Endothelial cell of umbilical vein (primary cell): ENCODE measurements at regions not wholly inside any gene's neighbourhood (a gene's known extent, or its start where the extent isn't known, plus 50 kb on each side); places are given as distances from the start of the nearest gene placed in this dataset.

ENCODE experiments used
- BruUV-seq: library from RNA; stranded (reverse); fragments of 400-500 nt; replicated peaks from 2 replicates; lab custom pipeline; 2021; lab: Mats Ljungman, UMichigan
- CTCF ChIA-PET: fragments of 300-600, 350-600 bp; sonication (Branson Sonifier 250); formaldehyde crosslinking; loops from one replicate; lab custom pipeline; 2021; ENCODE audit warnings: antibody characterized with exemption, inconsistent platforms; lab: Charles Lee
- POLR2A ChIA-PET: fragments of 300-600, 350-600 bp; sonication (Branson Sonifier 250); formaldehyde crosslinking; loops from one replicate; lab custom pipeline; 2021; ENCODE audit warnings: antibody characterized with exemption, inconsistent platforms; lab: Charles Lee
- DNase-seq: peaks from one replicate; pipeline ENCODE4 v3.0.0-alpha.2; 2011; ENCODE audit warnings: low read depth, low spot score
- FAIRE-seq: peaks from 2 replicates; lab custom pipeline; 2011; peaks lifted over from hg19 to GRCh38; lab: Jason Lieb, UNC
- H2AFZ ChIP-seq: 2 replicates; pipeline ENCODE4 v1.6.0; 2012; ENCODE audit warnings: low read depth, low read length, control low read depth, inconsistent platforms
- H3K27ac ChIP-seq: 2 replicates; pipeline ENCODE4 v1.5.1; 2011; ENCODE audit warnings: low read depth, mild to moderate bottlenecking, control low read depth, low read length, moderate library complexity; ENCODE audit not compliant: insufficient read depth
- H3K27me3 ChIP-seq, 2 experiments: 2 replicates each; pipeline versions ENCODE4 v1.6.0 to v1.6.1; 2011; ENCODE audit warnings: low read length in 2 of 2, mixed read lengths in 1 of 2; ENCODE audit not compliant: control insufficient read depth in 2 of 2, insufficient read depth in 2 of 2
- H3K36me3 ChIP-seq, 2 experiments: 2 replicates in 1 of 2; 3 replicates in 1 of 2; pipeline ENCODE4 v1.5.1; 2011; ENCODE audit warnings: low read length in 2 of 2, mild to moderate bottlenecking in 1 of 2, moderate library complexity in 1 of 2; ENCODE audit not compliant: control insufficient read depth in 2 of 2, insufficient read depth in 2 of 2; ENCODE audit errors: extremely low read depth in 1 of 2
- H3K4me1 ChIP-seq: 3 replicates; pipeline ENCODE4 v1.5.1; 2011; ENCODE audit warnings: mild to moderate bottlenecking, low read length; ENCODE audit not compliant: control insufficient read depth, insufficient read depth; ENCODE audit errors: extremely low read depth
- H3K4me2 ChIP-seq: 2 replicates; pipeline ENCODE4 v1.6.1; 2011; ENCODE audit warnings: low read length, control low read depth, mixed read lengths; ENCODE audit not compliant: insufficient read depth
- H3K4me3 ChIP-seq, 3 experiments: fragments of 200-600 bp in 1 of 3; sonication (generic), shearing (Covaris generic) in 1 of 3; replicated peaks in 1 of 3; 2 replicates each; pipeline ENCODE4 v1.5.1; 2011 to 2016; ENCODE audit warnings: control low read depth in 3 of 3, low read length in 3 of 3, mild to moderate bottlenecking in 2 of 3, inconsistent platforms in 1 of 3, low read depth in 1 of 3, moderate library complexity in 1 of 3; ENCODE audit not compliant: insufficient read depth in 1 of 3
- H3K79me2 ChIP-seq: 2 replicates; pipeline ENCODE4 v1.6.0; 2012; ENCODE audit warnings: low read length, inconsistent platforms; ENCODE audit not compliant: control insufficient read depth, insufficient read depth
- H3K9ac ChIP-seq: replicated peaks from 2 replicates; pipeline ENCODE3; 2011; ENCODE audit warnings: low read length, control low read depth; ENCODE audit not compliant: insufficient read depth; ENCODE audit errors: extremely low read depth
- H3K9me1 ChIP-seq: replicated peaks from 3 replicates; pipeline ENCODE4 v1.6.0; 2011; ENCODE audit warnings: mild to moderate bottlenecking, low read length; ENCODE audit not compliant: control insufficient read depth, insufficient read depth; ENCODE audit errors: extremely low read depth
- H3K9me3 ChIP-seq: replicated peaks from 2 replicates; pipeline ENCODE4 v1.5.1; 2012; ENCODE audit warnings: low read length, inconsistent platforms; ENCODE audit not compliant: control insufficient read depth, insufficient read depth
- H4K20me1 ChIP-seq: replicated peaks from 2 replicates; pipeline ENCODE3; 2011; ENCODE audit warnings: mild to moderate bottlenecking, low read length; ENCODE audit not compliant: control insufficient read depth, insufficient read depth; ENCODE audit errors: extremely low read depth
- GATA2 ChIP-seq: IDR thresholded peaks from 2 replicates; pipeline ENCODE4 v1.7.0; 2011; ENCODE audit warnings: low read depth, mild to moderate bottlenecking, moderate library complexity, mixed read lengths, low read length; ENCODE audit not compliant: insufficient read length, insufficient read depth
- JUN ChIP-seq: IDR thresholded peaks from 2 replicates; pipeline ENCODE4 v1.6.1; 2011; ENCODE audit warnings: borderline replicate concordance, low read depth; ENCODE audit not compliant: insufficient read length, insufficient read depth
- dilution Hi-C: fragments of 300-500 bp; cut with MboI; formaldehyde crosslinking; loops from one replicate; pipeline ENCODE4 v1.15.0; 2019; ENCODE audit warnings: low sequenced_read_pairs; ENCODE audit not compliant: extremely low pct_ligation_motif_present
- intact Hi-C: fragments of 100-400 bp; cut with micrococcal nuclease; formaldehyde crosslinking; loops from one replicate; pipeline ENCODE4 v1.10.0; 2022
- TF ChIP-seq, protein P1 (sequence below): IDR thresholded peaks from 2 replicates; pipeline ENCODE4 v1.6.1; 2011; ENCODE audit not compliant: insufficient read depth, insufficient read length
- TF ChIP-seq, protein P2 (sequence below), 2 donors: IDR thresholded peaks; 1 replicate in 1 of 2; 2 replicates in 1 of 2; pipeline ENCODE4 v1.5.1; 2011; ENCODE audit warnings: low read length in 2 of 2, mild to moderate bottlenecking in 2 of 2, moderate library complexity in 2 of 2, control low read depth in 1 of 2, inconsistent platforms in 1 of 2, low read depth in 1 of 2; ENCODE audit not compliant: insufficient read depth in 1 of 2; ENCODE audit errors: extremely low read depth in 1 of 2

DNA sequence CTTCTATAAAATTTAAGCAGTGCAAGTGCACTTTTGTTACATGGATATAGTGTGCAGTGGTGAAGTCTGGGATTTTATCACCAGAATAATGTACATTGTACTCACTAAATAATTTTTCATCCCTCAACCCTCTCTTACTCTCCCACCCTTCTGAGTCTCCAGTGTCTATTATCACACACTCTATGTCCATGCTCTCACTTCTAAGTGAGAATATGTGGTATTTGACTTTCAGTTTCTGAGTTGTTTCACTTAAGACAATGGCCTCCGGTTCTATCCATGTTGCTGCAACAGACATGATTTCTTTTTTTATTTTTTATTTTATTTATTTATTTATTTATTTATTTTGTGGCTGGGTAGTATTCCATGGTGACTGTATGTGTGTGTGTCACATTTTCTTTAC lies 855.9 kb upstream of the PHF14 start:
- TF ChIP-seq JUN (no peak), GATA2 (no peak)
- TF ChIP-seq, protein P1, sequence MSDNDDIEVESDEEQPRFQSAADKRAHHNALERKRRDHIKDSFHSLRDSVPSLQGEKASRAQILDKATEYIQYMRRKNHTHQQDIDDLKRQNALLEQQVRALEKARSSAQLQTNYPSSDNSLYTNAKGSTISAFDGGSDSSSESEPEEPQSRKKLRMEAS = no peak
- H3K27me3 ChIP-seq = no peaks in the 10 kb centered on the region
- FAIRE-seq = no peak
- H3K4me3 ChIP-seq = no peak overlapping the region
- DNase-seq = no peak
- no peaks in the 10 kb centered on the region for H3K36me3 ChIP-seq
- no TSS peak for BruUV-seq
- no peaks in the 10 kb centered on the region for H3K79me2 ChIP-seq
- H3K9me1 ChIP-seq = no peaks in the 10 kb centered on the region
- no peak overlapping the region for H3K4me2 ChIP-seq
- no peaks in the 10 kb centered on the region for H3K9me3 ChIP-seq
- CTCF ChIA-PET = no interaction called here
- intact Hi-C loops = no loop called here
- dilution Hi-C loops = no loop called here
- H4K20me1 ChIP-seq = no peaks in the 10 kb centered on the region
- POLR2A ChIA-PET = no interaction called here
- no peak overlapping the region for H2AFZ ChIP-seq
- peaks cover 6% of the 10 kb centered on the region for H3K4me1 ChIP-seq
- H3K27ac ChIP-seq = no peak overlapping the region
- no peak overlapping the region for H3K9ac ChIP-seq

DNA sequence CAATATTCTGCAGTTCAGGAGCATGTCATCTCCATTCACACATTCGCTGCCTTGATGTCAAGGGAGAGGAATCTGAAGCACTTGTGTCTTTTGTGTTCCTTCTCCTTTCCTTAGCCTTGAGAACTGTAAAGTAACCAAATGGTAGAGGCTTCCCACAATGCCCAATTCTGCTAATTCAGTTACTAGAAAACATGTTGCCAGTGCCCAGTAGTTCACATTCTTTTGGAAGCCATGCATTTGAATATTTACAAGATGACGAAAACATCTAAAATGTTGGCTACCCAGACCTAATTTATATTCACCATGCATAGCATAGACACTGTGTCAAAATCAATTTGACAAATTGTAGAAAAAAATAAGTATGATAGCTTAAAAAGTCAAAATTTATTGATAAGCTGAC lies 852.7 kb upstream of the PHF14 start:
- ChIA-PET POLR2A (no interaction called here), CTCF (interaction anchor here (1.4 to 1.6 kb wide), 2 partner anchors 8 to 10 kb away, joined by 4 read pairs; no protein-coding TSS in a partner anchor)
- no peak overlapping the region for H3K9ac ChIP-seq
- H3K9me3 ChIP-seq = no peaks in the 10 kb centered on the region
- H2AFZ ChIP-seq = no peak overlapping the region
- no TSS peak for BruUV-seq
- DNase-seq (no peak), FAIRE-seq (no peak)
- no peak overlapping the region for H3K27ac ChIP-seq
- peaks cover 6% of the 10 kb centered on the region for H3K4me1 ChIP-seq
- no peak overlapping the region for H3K4me3 ChIP-seq
- no peaks in the 10 kb centered on the region for H3K79me2 ChIP-seq
- TF ChIP-seq, protein P2, sequence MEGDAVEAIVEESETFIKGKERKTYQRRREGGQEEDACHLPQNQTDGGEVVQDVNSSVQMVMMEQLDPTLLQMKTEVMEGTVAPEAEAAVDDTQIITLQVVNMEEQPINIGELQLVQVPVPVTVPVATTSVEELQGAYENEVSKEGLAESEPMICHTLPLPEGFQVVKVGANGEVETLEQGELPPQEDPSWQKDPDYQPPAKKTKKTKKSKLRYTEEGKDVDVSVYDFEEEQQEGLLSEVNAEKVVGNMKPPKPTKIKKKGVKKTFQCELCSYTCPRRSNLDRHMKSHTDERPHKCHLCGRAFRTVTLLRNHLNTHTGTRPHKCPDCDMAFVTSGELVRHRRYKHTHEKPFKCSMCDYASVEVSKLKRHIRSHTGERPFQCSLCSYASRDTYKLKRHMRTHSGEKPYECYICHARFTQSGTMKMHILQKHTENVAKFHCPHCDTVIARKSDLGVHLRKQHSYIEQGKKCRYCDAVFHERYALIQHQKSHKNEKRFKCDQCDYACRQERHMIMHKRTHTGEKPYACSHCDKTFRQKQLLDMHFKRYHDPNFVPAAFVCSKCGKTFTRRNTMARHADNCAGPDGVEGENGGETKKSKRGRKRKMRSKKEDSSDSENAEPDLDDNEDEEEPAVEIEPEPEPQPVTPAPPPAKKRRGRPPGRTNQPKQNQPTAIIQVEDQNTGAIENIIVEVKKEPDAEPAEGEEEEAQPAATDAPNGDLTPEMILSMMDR (IDR thresholded peaks at IDR 0.05; ENCODE audit: extremely low read depth in 1 of 2, insufficient read depth in 1 of 2, low read depth in 1 of 2, low read length in 2 of 2) = no peak
- no peak for TF ChIP-seq GATA2
- no peaks in the 10 kb centered on the region for H3K9me1 ChIP-seq
- H3K36me3 ChIP-seq = no peaks in the 10 kb centered on the region
- dilution Hi-C loops = no loop called here
- H4K20me1 ChIP-seq = no peaks in the 10 kb centered on the region
- no peak overlapping the region for H3K4me2 ChIP-seq
- no peaks in the 10 kb centered on the region for H3K27me3 ChIP-seq
- intact Hi-C loops = loop anchor here (5.0 kb wide), 1 partner anchor 36 kb away; no protein-coding TSS in a partner anchor
